ENCODE measurements at regions not wholly inside any gene's neighbourhood (a gene's known extent, or its start where the extent isn't known, plus 50 kb on each side); places are given as distances from the start of the nearest gene placed in this dataset.

DNA sequence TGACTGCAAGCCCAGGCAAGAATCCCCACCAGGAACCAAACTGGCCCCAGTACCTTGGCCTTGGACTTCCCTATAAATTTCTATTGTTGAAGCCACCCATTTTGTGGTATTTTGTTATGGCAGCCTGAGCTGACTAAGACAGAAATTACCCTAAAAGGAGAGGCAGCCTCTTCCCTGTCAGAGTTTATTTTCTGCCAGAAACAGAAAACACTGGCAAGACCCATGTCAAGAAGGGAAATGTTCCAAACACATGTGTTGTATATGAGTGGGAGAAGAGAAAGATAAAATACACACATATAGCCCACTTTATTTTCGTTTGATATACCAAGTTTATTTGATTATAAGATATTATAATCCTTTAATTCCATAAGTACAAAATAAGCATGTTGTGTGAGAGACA lies 225.1 kb upstream of the FSHR start:
- no peaks in the 10 kb centered on the region for H3K36me3 ChIP-seq (ENCODE audit: low read depth)
- TF ChIP-seq, protein P1, sequence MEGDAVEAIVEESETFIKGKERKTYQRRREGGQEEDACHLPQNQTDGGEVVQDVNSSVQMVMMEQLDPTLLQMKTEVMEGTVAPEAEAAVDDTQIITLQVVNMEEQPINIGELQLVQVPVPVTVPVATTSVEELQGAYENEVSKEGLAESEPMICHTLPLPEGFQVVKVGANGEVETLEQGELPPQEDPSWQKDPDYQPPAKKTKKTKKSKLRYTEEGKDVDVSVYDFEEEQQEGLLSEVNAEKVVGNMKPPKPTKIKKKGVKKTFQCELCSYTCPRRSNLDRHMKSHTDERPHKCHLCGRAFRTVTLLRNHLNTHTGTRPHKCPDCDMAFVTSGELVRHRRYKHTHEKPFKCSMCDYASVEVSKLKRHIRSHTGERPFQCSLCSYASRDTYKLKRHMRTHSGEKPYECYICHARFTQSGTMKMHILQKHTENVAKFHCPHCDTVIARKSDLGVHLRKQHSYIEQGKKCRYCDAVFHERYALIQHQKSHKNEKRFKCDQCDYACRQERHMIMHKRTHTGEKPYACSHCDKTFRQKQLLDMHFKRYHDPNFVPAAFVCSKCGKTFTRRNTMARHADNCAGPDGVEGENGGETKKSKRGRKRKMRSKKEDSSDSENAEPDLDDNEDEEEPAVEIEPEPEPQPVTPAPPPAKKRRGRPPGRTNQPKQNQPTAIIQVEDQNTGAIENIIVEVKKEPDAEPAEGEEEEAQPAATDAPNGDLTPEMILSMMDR (IDR thresholded peaks at IDR 0.05) = no peak
- intact Hi-C loops (cut with DNase I, micrococcal nuclease) = no loop called here
- no peak for DNase-seq
- ATAC-seq = no peak
- H3K9me3 ChIP-seq = no peaks in the 10 kb centered on the region
- no peak overlapping the region for H3K4me3 ChIP-seq
- H3K4me1 ChIP-seq (ENCODE audit: low read depth) = no peaks in the 10 kb centered on the region

DNA sequence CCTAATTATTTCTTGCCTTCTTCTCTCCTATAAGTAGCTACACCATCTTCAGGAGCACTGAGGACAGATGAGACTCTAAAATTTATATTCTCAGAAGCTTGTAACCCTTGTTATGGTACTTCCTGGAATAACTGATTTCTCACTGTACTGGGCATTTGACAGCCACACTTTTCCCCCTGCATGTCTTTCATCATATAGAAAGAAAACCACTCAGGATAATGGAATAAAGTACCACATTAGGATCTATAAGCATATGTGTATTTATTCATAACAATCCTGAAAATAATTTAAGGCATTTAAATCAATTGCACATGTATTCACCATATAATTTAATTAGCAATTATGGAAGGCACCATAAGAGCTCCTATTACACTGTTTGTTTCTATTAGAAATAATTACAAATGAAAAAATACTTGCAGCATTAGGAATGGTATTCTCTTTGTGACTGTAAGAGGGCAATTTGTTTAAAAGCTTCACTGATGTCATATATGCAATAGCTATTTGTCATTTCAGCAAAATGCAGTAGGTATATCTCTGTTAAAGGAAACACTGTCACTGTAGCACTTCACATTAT lies 216.9 kb upstream of the FSHR start:
- ATAC-seq (no peak), DNase-seq (no peak)
- Histone ChIP-seq H3K36me3 (ENCODE audit: low read depth) (no peaks in the 10 kb centered on the region), H3K4me1 (ENCODE audit: low read depth) (no peaks in the 10 kb centered on the region), H3K9me3 (no peaks in the 10 kb centered on the region), H3K4me3 (no peak overlapping the region)
- intact Hi-C loops (cut with DNase I, micrococcal nuclease) = no loop called here
- TF ChIP-seq, protein P1 (IDR thresholded peaks at IDR 0.05) = no peak

DNA sequence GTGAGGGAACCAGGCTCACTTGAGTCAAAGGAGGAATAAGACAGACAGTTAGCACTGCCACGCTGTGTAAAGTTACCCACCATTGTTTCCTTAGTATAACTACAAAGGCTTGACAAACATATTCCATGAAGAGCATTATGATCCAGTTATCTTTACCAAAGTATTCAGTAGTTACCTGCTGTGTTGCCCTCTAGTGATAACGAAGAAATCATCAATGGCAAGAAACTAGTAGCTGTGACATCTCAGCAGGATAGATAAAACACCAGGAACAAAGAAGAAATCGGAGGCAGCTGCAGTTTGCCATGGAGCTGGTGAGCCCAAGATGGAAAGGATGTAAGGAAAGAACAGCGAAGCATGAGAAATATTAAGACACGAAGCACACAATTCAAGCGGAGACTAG lies 215.3 kb upstream of the FSHR start:
- Histone ChIP-seq H3K36me3 (ENCODE audit: low read depth) (no peaks in the 10 kb centered on the region), H3K4me3 (no peak overlapping the region), H3K9me3 (no peaks in the 10 kb centered on the region), H3K4me1 (ENCODE audit: low read depth) (no peaks in the 10 kb centered on the region)
- ATAC-seq (no peak), DNase-seq (no peak)
- intact Hi-C loops (cut with DNase I, micrococcal nuclease) = no loop called here
- TF ChIP-seq, protein P1 (IDR thresholded peaks at IDR 0.05) = no peak

DNA sequence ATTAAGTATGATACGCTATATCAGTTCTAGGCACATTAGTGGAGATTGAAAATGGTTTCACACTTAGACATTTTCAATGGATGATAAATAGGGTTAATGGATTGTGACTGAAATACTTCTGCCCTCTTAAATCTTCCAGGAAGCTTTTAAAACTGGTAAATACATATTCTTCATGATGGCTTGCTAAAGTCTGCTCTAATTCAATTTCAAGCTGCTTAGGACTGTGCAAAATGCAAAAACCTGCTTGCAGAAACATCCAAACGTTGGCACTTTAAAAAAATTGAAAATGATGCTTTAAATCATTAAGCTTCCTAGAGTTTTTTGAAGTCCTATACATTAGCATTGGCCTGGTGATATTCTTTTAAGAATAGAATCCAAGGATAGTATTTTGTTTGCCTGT lies 214.8 kb upstream of the FSHR start:
- H3K9me3 ChIP-seq = no peaks in the 10 kb centered on the region
- H3K4me1 ChIP-seq (ENCODE audit: low read depth) = no peaks in the 10 kb centered on the region
- intact Hi-C loops (cut with DNase I, micrococcal nuclease) = no loop called here
- no peak for DNase-seq
- TF ChIP-seq, protein P1 (IDR thresholded peaks at IDR 0.05) = no peak
- H3K4me3 ChIP-seq = no peak overlapping the region
- ATAC-seq = no peak
- no peaks in the 10 kb centered on the region for H3K36me3 ChIP-seq (ENCODE audit: low read depth)

DNA sequence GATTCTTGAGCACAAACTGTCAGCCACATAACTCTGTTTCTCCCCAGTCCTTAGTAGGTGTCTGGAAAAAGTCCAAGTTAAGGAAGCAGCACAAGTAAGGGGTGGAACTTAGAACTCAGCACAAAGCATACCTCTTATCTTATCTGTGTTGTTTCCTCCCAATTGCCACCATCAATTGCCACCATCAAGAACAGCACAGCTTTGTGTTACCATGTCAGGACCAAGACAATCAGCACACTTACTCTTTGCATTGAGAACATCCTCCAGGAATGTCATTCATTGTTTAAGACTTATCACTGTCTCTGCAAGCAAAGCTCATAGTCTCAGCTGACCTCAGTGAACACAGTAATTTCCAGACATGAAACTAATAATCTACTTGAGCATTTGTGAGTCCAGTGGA lies 212.7 kb upstream of the FSHR start:
- Histone ChIP-seq H3K4me1 (ENCODE audit: low read depth) (no peaks in the 10 kb centered on the region), H3K4me3 (no peak overlapping the region), H3K9me3 (no peaks in the 10 kb centered on the region), H3K36me3 (ENCODE audit: low read depth) (no peaks in the 10 kb centered on the region)
- TF ChIP-seq, protein P1 (IDR thresholded peaks at IDR 0.05) = no peak
- no peak for ATAC-seq
- no peak for DNase-seq
- intact Hi-C loops (cut with DNase I, micrococcal nuclease) = no loop called here

DNA sequence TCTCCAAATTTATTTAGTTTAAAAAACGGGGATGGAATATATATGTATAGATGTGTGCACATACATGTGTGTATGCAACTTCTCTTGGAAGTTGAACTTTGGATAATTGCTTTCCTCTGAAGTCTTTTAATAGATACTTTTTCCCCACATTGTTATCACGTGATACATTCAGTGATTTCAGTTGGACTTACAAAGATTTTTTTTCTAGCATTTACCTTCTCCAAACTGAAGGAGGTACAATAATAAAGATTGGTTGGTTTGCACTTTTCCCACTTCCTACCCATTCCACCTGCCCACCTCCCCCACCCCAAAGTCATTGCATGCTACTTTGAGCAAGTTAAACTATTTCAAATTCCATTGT lies 206.1 kb upstream of the FSHR start:
- Histone ChIP-seq H3K4me1 (ENCODE audit: low read depth) (no peaks in the 10 kb centered on the region), H3K4me3 (no peak overlapping the region), H3K36me3 (ENCODE audit: low read depth) (no peaks in the 10 kb centered on the region), H3K9me3 (no peaks in the 10 kb centered on the region)
- ATAC-seq (no peak), DNase-seq (no peak)
- intact Hi-C loops (cut with DNase I, micrococcal nuclease) = no loop called here
- TF ChIP-seq, protein P1 (IDR thresholded peaks at IDR 0.05) = no peak

All from mucosa of descending colon (tissue), 3 donors.